ENCODE measurements at regions not wholly inside any gene's neighbourhood (a gene's known extent, or its start where the extent isn't known, plus 50 kb on each side); places are given as distances from the start of the nearest gene placed in this dataset.

GRCh38 chr17:72344613-72345012, 223.8 kb downstream of the SOX9 start:
- no peak for DNase-seq

GRCh38 chr17:72345088-72345487, 224.3 kb downstream of the SOX9 start:
- DNase-seq: no peak

- DNase-seq: no peak
Observed at GRCh38 chr17:72345536-72345935, 224.7 kb downstream of the SOX9 start.

- DNase-seq: no peak
Observed at GRCh38 chr17:72346306-72346705, 225.5 kb downstream of the SOX9 start.

- no peak for DNase-seq
Observed at GRCh38 chr17:72349011-72349410, 228.2 kb downstream of the SOX9 start.

- peak; percentile 64 for DNase-seq
Observed at GRCh38 chr17:72349491-72349995, 228.7 kb downstream of the SOX9 start.

- peak; percentile 18 for DNase-seq
Observed at GRCh38 chr17:72350073-72350472, 229.3 kb downstream of the SOX9 start.

GRCh38 chr17:72351365-72351764, 230.5 kb downstream of the SOX9 start:
- DNase-seq: no peak

GRCh38 chr17:72351884-72352346, 231.1 kb downstream of the SOX9 start:
- no peak for DNase-seq

- no peak for DNase-seq
Observed at GRCh38 chr17:72353502-72353901, 232.7 kb downstream of the SOX9 start.

- DNase-seq: no peak
Observed at GRCh38 chr17:72354071-72354470, 233.3 kb downstream of the SOX9 start.

GRCh38 chr17:72357764-72358365, 237.0 kb downstream of the SOX9 start:
- no peak for DNase-seq

GRCh38 chr17:72358465-72358864, 237.6 kb downstream of the SOX9 start:
- DNase-seq: no peak

GRCh38 chr17:72359274-72359673, 238.5 kb downstream of the SOX9 start:
- no peak for DNase-seq

GRCh38 chr17:72359811-72360210, 239.0 kb downstream of the SOX9 start:
- DNase-seq: no peak

- DNase-seq: no peak
Observed at GRCh38 chr17:72360386-72360940, 239.6 kb downstream of the SOX9 start.

GRCh38 chr17:72361892-72362291, 241.1 kb downstream of the SOX9 start:
- no peak for DNase-seq

GRCh38 chr17:72362376-72363088, 241.7 kb downstream of the SOX9 start:
- no peak for DNase-seq

GRCh38 chr17:72363089-72363610, 242.3 kb downstream of the SOX9 start:
- no peak for DNase-seq

- DNase-seq: no peak
Observed at GRCh38 chr17:72365857-72366414, 245.1 kb downstream of the SOX9 start.

- DNase-seq: no peak
Observed at GRCh38 chr17:72366626-72367025, 245.8 kb downstream of the SOX9 start.

- DNase-seq: no peak
Observed at GRCh38 chr17:72368191-72368590, 247.4 kb downstream of the SOX9 start.

GRCh38 chr17:72369366-72369765, 248.5 kb downstream of the SOX9 start:
- DNase-seq: no peak

- no peak for DNase-seq
Observed at GRCh38 chr17:72370819-72371218, 250.0 kb downstream of the SOX9 start.
